T-helper 2 cell treated with Interferon-gamma antibody and Interleukin-4, amounts not matched to agents 5 μg/mL and 100 μg/mL, for 36 hours (primary cell): ENCODE measurements at regions not wholly inside any gene's neighbourhood (a gene's known extent, or its start where the extent isn't known, plus 50 kb on each side); places are given as distances from the start of the nearest gene placed in this dataset.
"Not testable (repeated sequence)": the region's sequence is repeated elsewhere in the genome, so short reads cannot be mapped to it uniquely, and the experiment has no call there.

Experiments
- DNase-seq: peaks from one replicate; pipeline ENCODE4 v3.0.0; 2021; ENCODE audit warnings: low spot score
- H3K27ac Mint-ChIP-seq: one replicate; pipeline ENCODE4 v1.8.0; 2021; ENCODE audit warnings: mild to moderate bottlenecking, mixed read lengths
- H3K27me3 Mint-ChIP-seq: one replicate; pipeline ENCODE4 v1.8.0; 2021; ENCODE audit warnings: low read depth, mixed read lengths
- H3K36me3 Mint-ChIP-seq: one replicate; pipeline ENCODE4 v1.8.0; 2021; ENCODE audit warnings: low read depth, mixed read lengths
- H3K4me1 Mint-ChIP-seq: one replicate; pipeline ENCODE4 v1.8.0; 2021; ENCODE audit warnings: low read depth, mixed read lengths
- H3K4me3 Mint-ChIP-seq: one replicate; pipeline ENCODE4 v1.8.0; 2022; ENCODE audit warnings: mild to moderate bottlenecking, moderate library complexity, mixed read lengths
- H3K9me3 Mint-ChIP-seq: one replicate; pipeline ENCODE4 v1.8.0; 2021; ENCODE audit warnings: mixed read lengths

DNA sequence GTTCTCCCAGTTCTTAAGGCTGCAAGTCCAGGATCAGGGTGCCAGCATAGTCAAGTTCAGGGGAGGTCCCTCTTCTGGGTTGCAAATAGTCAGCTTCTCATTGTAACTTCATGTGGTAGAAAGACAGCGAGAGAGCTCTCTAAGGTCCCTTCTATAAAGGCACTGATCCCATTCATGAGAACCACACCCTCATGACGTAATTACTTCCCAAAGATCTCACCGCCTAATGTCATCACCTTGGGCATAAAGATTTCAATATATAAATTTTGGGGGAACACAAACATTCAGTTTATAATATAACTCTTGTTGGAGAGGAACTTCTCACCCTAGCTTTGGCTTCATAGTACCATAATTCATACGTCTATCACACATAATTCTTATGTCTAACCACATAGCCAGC lies 203.9 kb upstream of the VLDLR start:
- Mint-ChIP-seq H3K4me1 (no peaks in the 10 kb centered on the region), H3K27ac (no peak overlapping the region), H3K27me3 (no peaks in the 10 kb centered on the region), H3K4me3 (no peak overlapping the region), H3K36me3 (no peaks in the 10 kb centered on the region), H3K9me3 (no peaks in the 10 kb centered on the region)
- DNase-seq: no peak

DNA sequence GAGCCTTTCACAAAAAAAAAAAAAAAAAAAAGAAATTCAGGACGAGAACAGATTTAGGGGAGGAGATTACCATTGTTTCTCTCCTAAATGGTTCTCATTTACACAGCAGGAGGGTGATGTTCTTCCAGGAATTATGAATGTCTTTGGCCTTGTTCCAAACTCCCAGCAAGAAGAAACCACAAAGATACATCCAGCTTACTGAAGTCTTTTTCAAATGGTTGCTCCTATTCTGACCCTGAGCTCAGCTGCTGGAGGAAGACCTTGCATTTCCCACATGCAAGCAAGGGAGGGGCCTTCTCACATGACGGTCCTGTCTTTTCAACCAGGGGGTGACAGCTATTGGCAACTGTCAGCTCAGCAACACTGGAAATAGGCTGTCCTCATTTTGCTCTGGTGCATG lies 203.0 kb upstream of the VLDLR start:
- Mint-ChIP-seq H3K27ac (no peak overlapping the region), H3K4me1 (no peaks in the 10 kb centered on the region), H3K27me3 (no peaks in the 10 kb centered on the region), H3K9me3 (no peaks in the 10 kb centered on the region), H3K4me3 (no peak overlapping the region), H3K36me3 (no peaks in the 10 kb centered on the region)
- DNase-seq: no peak

DNA sequence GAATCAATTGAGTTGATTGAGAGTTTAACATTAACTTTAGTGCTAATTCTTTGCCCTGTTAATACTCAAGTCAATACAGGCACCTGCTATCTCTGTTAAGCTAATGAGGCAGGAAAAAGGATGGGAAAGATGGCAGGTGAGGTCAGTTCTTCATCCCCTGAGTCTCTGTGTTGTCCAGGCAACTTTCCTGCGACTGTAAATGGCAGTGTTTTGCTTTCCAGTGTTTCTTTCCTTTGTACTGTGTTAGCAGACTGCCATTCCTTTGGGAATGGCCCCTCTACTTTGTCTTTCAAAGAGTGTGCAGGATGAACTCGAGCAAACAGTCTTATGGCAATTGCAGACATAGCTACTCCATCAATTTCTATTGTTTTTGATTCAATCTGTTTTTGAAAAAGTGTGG lies 202.2 kb upstream of the VLDLR start:
- no peak overlapping the region for H3K27ac Mint-ChIP-seq
- H3K4me3 Mint-ChIP-seq: no peak overlapping the region
- no peaks in the 10 kb centered on the region for H3K36me3 Mint-ChIP-seq
- DNase-seq: no peak
- no peaks in the 10 kb centered on the region for H3K4me1 Mint-ChIP-seq
- no peaks in the 10 kb centered on the region for H3K27me3 Mint-ChIP-seq
- H3K9me3 Mint-ChIP-seq: no peaks in the 10 kb centered on the region

DNA sequence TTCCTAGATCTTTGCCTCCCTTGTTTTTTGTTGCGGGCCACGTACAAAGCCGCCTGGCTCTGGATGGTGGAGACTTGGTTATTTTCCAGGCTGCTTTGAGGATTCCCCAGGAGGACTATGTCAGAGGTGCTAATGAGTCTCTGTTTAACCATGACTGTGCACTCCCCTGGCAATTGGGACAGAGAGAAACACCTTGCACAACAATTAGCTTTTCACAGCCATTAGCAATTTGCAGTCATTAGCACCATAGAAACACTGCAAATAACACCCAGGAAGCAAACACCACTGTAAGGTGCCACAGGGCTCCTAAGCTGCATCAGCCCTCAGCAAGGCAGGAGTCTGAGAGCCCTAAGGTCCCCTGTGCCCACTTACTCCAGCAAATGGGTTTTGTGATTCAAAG lies 201.0 kb upstream of the VLDLR start:
- no peaks in the 10 kb centered on the region for H3K27me3 Mint-ChIP-seq
- no peak overlapping the region for H3K4me3 Mint-ChIP-seq
- H3K9me3 Mint-ChIP-seq: no peaks in the 10 kb centered on the region
- H3K36me3 Mint-ChIP-seq: no peaks in the 10 kb centered on the region
- no peak for DNase-seq
- no peak overlapping the region for H3K27ac Mint-ChIP-seq
- no peaks in the 10 kb centered on the region for H3K4me1 Mint-ChIP-seq

DNA sequence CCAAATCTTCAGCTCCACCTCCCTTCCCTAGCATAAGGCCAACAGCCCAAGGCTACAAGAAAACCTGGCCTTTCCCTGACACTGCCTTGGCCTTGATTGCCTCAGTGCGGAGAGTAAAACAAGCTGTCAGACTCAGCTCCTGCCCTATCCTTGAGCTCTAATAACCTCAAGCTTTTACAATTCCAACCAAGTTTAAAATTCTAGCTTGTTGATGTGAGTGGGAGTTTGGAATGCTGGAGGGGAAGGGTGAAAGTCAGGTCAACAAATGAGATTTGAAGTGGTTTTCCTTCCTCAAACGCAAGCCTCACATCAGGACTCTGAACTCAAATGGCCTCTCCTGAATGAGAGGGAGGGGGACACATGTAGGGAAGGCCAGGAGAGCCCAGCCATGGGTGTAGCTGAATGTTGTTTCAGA lies 197.0 kb upstream of the VLDLR start:
- H3K27me3 Mint-ChIP-seq: no peaks in the 10 kb centered on the region
- no peak overlapping the region for H3K4me3 Mint-ChIP-seq
- H3K9me3 Mint-ChIP-seq: no peaks in the 10 kb centered on the region
- no peak for DNase-seq
- H3K36me3 Mint-ChIP-seq: no peaks in the 10 kb centered on the region
- no peak overlapping the region for H3K27ac Mint-ChIP-seq
- no peaks in the 10 kb centered on the region for H3K4me1 Mint-ChIP-seq

DNA sequence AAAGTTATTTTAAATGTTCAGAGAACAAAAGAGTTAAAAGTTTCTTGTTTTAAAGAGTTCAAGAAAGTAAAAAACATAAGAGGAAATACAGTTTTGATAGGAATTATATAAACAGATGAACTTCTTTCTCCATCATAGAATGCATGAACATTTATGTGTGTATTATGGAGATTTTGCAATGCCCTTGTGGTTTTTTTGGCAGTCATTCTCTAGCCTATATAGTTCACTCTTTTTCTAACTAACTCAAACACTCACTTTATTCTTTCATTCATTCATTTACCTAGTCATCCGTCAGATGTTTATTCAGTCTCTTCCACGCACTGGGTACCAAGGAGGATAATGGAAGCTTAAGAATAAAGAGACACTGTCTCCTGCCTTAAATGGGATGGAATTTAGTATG lies 195.9 kb upstream of the VLDLR start:
- Mint-ChIP-seq H3K4me3 (no peak overlapping the region), H3K4me1 (no peaks in the 10 kb centered on the region), H3K27me3 (no peaks in the 10 kb centered on the region), H3K36me3 (no peaks in the 10 kb centered on the region), H3K9me3 (no peaks in the 10 kb centered on the region), H3K27ac (no peak overlapping the region)
- DNase-seq: no peak

DNA sequence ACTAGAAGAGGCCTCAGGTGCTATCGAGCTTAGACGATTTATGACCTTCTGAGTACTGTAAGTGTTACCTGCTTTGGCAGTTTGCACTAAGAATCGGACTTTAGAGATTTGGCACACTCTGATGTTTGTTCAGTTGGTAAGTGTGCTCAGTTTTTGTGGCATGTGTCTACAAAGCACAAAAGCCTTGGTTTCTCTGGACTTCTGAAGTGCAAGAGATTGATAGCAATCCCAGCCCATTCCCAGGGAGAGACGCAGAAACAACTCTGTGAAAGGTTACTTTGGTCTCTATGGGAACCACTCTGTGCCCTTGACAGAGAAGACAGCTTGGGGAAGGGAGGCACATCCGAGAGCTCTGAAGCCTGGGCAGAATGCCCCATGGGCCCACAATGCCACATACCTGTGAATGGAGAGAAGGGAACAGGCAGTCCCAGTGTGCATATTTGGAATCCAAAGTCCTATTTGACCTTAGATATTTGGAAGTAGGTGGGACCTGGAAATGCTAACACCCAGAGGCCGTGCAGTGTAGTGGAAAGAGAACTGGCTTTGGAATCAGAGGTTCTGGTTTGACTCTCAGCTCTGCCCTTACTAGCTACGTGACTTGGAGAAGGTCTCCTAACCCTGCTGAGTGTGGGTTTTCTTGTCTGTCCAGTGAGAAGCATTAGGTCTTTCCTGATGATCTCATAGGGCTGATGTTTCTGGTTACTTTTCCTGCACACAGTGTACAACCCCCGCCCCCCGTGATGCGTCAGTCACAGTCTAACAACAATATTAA lies 194.3 kb upstream of the VLDLR start:
- Mint-ChIP-seq H3K27ac (no peak overlapping the region), H3K4me3 (no peak overlapping the region), H3K36me3 (no peaks in the 10 kb centered on the region), H3K9me3 (no peaks in the 10 kb centered on the region), H3K4me1 (no peaks in the 10 kb centered on the region), H3K27me3 (no peaks in the 10 kb centered on the region)
- no peak for DNase-seq

DNA sequence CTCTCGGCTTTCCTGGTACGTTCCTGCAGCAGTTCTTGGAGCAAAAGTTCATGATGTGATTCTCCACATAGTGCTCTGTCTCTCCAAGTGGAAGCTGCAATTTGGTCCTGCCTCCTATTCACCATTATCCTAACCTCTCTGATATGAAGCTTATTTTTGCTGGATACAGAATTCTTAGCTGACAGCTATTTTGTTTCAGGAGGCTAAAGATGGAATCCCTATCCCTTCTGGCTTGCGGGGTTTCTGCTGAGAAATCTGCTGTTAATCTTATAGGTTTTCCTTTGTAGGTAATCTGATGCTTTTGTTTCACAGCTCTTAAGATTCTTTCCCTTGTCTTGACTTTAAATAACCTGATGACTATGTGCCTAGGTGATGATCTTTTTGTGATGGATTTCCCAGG lies 181.6 kb upstream of the VLDLR start:
- Mint-ChIP-seq H3K4me1 (no peaks in the 10 kb centered on the region), H3K9me3 (peaks cover 14% of the 10 kb centered on the region), H3K27ac (no peak overlapping the region), H3K36me3 (no peaks in the 10 kb centered on the region), H3K4me3 (no peak overlapping the region), H3K27me3 (no peaks in the 10 kb centered on the region)
- no peak for DNase-seq

DNA sequence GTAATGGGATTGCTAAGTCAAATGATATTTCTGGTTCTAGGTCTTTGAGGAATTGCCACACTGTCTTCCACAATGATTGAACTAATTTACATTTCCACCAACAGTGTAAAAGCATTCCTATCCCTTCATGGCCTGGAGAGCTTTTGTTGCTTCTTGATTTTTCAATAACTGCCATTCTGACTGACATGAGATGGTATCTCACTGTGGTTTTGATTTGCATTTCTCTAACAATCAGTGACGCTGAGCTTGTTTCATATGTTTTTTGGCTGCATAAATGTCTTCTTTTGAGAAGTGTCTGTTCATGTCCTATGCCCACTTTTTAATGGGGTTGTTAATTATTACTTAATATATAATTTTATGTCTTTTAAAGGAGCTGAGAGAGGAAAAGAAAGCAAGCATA lies 177.7 kb upstream of the VLDLR start:
- H3K4me3 Mint-ChIP-seq, H3K27ac Mint-ChIP-seq, H3K27me3 Mint-ChIP-seq, H3K36me3 Mint-ChIP-seq, DNase-seq, H3K4me1 Mint-ChIP-seq: not testable (repeated sequence)
- peaks cover 11% of the 10 kb centered on the region for H3K9me3 Mint-ChIP-seq

DNA sequence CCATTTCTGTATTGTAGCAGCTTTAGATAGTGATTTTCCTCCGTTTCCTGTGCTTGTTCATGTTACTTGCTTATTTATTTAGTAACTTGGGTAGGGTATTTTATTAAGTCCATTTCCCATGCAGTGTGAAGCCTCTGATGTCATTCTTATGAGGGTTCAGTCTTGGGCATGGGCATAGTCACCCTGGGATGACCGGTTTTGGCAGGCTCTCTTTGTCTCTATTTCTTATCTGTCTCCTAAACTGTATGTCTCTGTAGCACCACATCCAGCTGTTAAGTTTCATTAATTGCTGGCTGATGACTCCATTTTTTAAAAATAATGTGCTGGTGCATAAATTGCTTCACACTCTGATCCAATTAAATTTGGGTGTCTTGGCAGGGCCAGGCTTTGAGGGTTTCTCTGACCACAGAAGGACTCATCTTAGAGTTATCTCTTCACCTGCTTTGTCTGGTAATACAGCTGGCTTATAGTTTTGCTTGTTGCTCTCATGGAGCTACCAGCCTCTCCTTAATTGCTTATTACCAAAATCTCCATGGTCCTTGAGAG lies 173.3 kb upstream of the VLDLR start:
- no peak overlapping the region for H3K27ac Mint-ChIP-seq
- H3K27me3 Mint-ChIP-seq: no peaks in the 10 kb centered on the region
- no peaks in the 10 kb centered on the region for H3K4me1 Mint-ChIP-seq
- DNase-seq: no peak
- H3K36me3 Mint-ChIP-seq: no peaks in the 10 kb centered on the region
- no peaks in the 10 kb centered on the region for H3K9me3 Mint-ChIP-seq
- no peak overlapping the region for H3K4me3 Mint-ChIP-seq

DNA sequence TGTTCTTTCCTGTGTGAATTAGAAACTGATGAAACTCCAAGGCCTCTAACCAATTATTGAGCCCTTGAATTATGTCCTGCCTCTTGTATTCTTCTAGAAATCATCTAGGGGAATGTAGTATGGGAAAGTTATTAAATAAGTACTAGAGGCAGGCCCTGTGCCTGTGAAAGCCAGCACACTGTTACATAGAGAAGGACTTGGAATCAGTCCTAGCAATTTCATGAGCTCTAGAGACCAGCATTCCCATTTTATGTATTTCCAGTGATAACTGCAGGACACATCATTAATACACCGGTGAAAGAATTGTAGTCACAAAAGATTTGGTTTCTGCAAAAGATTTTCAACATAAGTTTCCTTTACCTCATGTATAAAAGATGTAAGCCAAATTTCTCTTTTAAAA lies 168.5 kb upstream of the VLDLR start:
- Mint-ChIP-seq H3K27ac (no peak overlapping the region), H3K27me3 (no peaks in the 10 kb centered on the region), H3K36me3 (no peaks in the 10 kb centered on the region), H3K4me1 (no peaks in the 10 kb centered on the region), H3K4me3 (no peak overlapping the region), H3K9me3 (no peaks in the 10 kb centered on the region)
- DNase-seq: no peak

DNA sequence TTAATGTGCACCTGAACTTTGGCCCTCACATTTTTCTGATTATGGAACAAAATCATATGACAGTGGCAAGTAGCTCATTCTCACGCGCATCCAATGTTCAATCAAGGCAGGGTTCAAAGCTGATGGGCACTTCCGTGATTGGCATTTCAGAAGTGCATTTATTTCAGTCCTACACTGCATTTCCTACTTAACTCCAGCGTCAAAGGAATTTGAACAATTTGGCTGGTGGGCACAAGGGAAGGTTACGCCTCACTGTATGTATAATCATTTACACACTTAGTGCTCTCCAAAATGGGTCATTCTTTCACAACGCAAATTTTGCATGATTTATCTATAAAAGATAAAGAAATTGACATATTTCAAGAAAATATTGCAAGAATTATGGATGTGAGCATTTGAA lies 167.9 kb upstream of the VLDLR start:
- Mint-ChIP-seq H3K27ac (no peak overlapping the region), H3K27me3 (no peaks in the 10 kb centered on the region), H3K4me1 (no peaks in the 10 kb centered on the region), H3K4me3 (no peak overlapping the region), H3K36me3 (no peaks in the 10 kb centered on the region), H3K9me3 (no peaks in the 10 kb centered on the region)
- no peak for DNase-seq

DNA sequence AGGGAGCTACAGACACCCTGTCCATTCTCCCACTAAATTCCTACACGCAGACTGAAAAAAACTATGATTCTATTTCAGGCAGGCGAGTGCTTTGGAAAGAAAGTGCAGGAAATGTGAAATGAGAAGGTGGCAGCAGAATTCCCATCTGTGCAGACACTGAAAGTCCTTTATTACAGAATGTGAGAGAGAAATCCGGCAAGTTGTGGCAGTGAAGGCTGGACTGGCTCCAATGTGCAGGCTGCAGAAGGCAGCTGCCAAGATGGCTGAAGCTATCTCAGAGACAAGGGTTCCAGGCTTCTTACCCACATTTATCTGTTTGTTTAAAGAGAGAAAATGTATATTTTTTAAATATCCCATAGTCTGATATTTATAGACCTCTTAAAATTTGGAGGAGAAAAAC lies 161.8 kb upstream of the VLDLR start:
- Mint-ChIP-seq H3K9me3 (peaks cover 3% of the 10 kb centered on the region), H3K4me3 (no peak overlapping the region), H3K36me3 (no peaks in the 10 kb centered on the region), H3K27ac (no peak overlapping the region), H3K4me1 (no peaks in the 10 kb centered on the region), H3K27me3 (peaks cover 6% of the 10 kb centered on the region)
- no peak for DNase-seq

DNA sequence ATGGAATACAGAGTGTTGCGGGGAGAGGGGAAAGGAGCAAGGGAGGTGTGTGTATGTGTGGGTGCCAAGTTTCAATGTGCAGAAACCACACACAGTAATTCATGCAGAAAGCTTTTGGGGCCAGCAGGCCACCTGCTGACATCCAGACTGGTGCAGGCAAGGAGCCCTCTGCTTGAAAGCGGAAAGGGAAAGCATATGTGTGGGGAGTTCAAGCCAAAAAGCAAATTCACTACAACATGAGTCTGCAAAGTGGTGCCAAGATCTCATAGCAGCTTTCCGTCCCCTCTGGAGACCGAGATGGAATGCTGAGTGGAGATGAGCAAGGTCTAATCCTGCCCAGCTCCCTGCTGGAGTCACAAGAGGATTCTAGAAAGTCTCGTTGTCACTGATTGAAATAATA lies 159.7 kb upstream of the VLDLR start:
- no peaks in the 10 kb centered on the region for H3K36me3 Mint-ChIP-seq

DNA sequence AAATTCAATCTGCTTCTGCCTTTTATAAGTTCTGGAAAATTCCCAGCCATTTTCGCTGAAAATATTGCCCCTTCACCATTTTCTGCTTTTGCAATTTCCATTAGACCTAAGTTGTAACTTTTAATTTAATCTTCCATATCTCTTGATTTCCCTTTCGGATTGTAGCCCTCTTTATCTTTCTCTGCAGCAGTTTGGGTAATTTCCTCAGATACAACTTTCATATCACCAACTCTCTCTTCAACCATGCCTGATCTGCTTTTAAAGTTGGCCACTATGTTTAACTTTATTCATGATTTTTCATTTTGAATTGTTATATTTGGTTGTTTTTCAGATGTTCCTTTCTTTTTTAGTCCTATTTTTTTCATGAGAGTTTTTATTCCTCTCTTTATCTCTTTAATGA lies 157.0 kb upstream of the VLDLR start:
- Mint-ChIP-seq H3K4me1 (no peaks in the 10 kb centered on the region), H3K27me3 (peaks cover 6% of the 10 kb centered on the region), H3K27ac (no peak overlapping the region), H3K36me3 (no peaks in the 10 kb centered on the region), H3K4me3 (no peak overlapping the region), H3K9me3 (peaks cover 4% of the 10 kb centered on the region)
- no peak for DNase-seq

More for the DNA sequence above, 159.7 kb upstream of the VLDLR start:
- H3K4me1 Mint-ChIP-seq: no peaks in the 10 kb centered on the region
- H3K27me3 Mint-ChIP-seq: peaks cover 6% of the 10 kb centered on the region
- no peak for DNase-seq
- H3K9me3 Mint-ChIP-seq: peaks cover 4% of the 10 kb centered on the region
- H3K4me3 Mint-ChIP-seq: no peak overlapping the region
- H3K27ac Mint-ChIP-seq: no peak overlapping the region
